ENCODE measurements at regions not wholly inside any gene's neighbourhood (a gene's known extent, or its start where the extent isn't known, plus 50 kb on each side); places are given as distances from the start of the nearest gene placed in this dataset.

DNA sequence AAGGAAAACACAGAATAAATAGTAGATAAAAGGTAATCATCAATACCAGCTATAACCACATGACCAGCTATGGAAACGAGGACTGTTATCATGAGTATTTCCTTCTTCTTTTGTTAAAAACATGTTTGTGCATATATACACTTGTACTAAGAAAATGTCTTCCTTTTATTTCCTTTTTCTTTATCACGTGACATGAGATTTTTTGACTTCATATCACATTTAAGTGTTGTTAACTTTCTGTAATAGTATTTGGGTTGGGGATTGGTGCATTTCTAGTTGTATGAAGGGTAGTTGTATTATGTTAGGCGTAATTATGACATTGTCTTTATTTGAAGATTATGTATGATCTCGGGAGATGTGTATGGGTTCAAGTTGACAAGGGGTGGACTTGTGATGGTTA is 278.5 kb upstream of the ZNF385D start:
- H3K27ac ChIP-seq (ENCODE audit: low read length), result no peak overlapping the region
- H3K36me3 ChIP-seq (ENCODE audit: low read depth, low read length), result no peaks in the 10 kb centered on the region
- no peaks in the 10 kb centered on the region for H3K9me3 ChIP-seq (ENCODE audit: low read length)
- TF ChIP-seq EZH2phosphoT487 (IDR thresholded peaks at IDR 0.05; ENCODE audit: borderline replicate concordance, low read length), result no peak
- no peak for TF ChIP-seq EZH2 (IDR thresholded peaks at IDR 0.05; ENCODE audit: low read length, unreplicated experiment)
- DNase-seq (no peak), ATAC-seq (no peak)
- no peak overlapping the region for H3K4me2 ChIP-seq (ENCODE audit: low read length)
- CTCF ChIA-PET, result no interaction called here
- H4K20me1 ChIP-seq (ENCODE audit: low read length), result no peaks in the 10 kb centered on the region
- POLR2A ChIA-PET (ENCODE audit: unreplicated experiment), result no interaction called here
- no peaks in the 10 kb centered on the region for H3F3A ChIP-seq (ENCODE audit: low read length, unreplicated experiment)
- H3K4me3 ChIP-seq (ENCODE audit: low read length), result no peak overlapping the region
- H3K9me2 ChIP-seq (replicated peaks; ENCODE audit: low read length), result no peaks in the 10 kb centered on the region
- H3K4me1 ChIP-seq (ENCODE audit: insufficient read depth, low read length), result no peaks in the 10 kb centered on the region
- no peak overlapping the region for H3K9ac ChIP-seq (ENCODE audit: low read length)
- BruUV-seq (replicated peaks), result no TSS peak
- no peak overlapping the region for H2AFZ ChIP-seq (ENCODE audit: low read length)
- no peaks in the 10 kb centered on the region for H3K27me3 ChIP-seq (ENCODE audit: low read length)
- intact Hi-C loops (cut with micrococcal nuclease), result no loop called here
- no peaks in the 10 kb centered on the region for H3K79me2 ChIP-seq (ENCODE audit: low read length)

DNA sequence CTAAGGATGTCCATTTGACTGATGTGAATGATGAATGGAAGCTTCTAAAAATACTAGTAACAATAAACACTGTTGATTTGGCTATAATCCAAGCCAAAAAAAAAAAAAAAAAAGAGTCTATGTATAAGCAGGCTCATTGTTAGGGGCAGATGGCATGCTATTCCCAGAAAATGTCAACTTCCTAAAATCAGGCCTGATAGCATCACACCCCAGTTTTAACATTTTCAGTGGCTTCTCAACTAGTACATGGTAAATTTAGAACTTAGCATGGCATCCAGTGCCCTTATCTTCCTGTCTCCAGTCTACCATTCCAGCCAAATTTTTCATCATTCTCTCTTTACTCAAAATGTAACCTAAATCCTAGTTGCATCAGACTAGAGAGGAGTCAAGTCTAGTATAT is 288.2 kb upstream of the ZNF385D start:
- H3F3A ChIP-seq (ENCODE audit: low read length, unreplicated experiment), result no peaks in the 10 kb centered on the region
- CTCF ChIA-PET, result no interaction called here
- H3K9me3 ChIP-seq (ENCODE audit: low read length), result no peaks in the 10 kb centered on the region
- intact Hi-C loops (cut with micrococcal nuclease), result no loop called here
- no peaks in the 10 kb centered on the region for H3K36me3 ChIP-seq (ENCODE audit: low read depth, low read length)
- H4K20me1 ChIP-seq (ENCODE audit: low read length), result no peaks in the 10 kb centered on the region
- no peaks in the 10 kb centered on the region for H3K9me2 ChIP-seq (replicated peaks; ENCODE audit: low read length)
- no peak for TF ChIP-seq EZH2 (IDR thresholded peaks at IDR 0.05; ENCODE audit: low read length, unreplicated experiment)
- TF ChIP-seq CTCF (conservative IDR thresholded peaks at IDR 0.05; ENCODE audit: low read depth, low read length), result no peak
- TF ChIP-seq EZH2phosphoT487 (IDR thresholded peaks at IDR 0.05; ENCODE audit: borderline replicate concordance, low read length), result no peak
- POLR2A ChIA-PET (ENCODE audit: unreplicated experiment), result no interaction called here
- no peak overlapping the region for H3K27ac ChIP-seq (ENCODE audit: low read length)
- H2AFZ ChIP-seq (ENCODE audit: low read length), result no peak overlapping the region
- ATAC-seq (no peak), DNase-seq (no peak)
- H3K27me3 ChIP-seq (ENCODE audit: low read length), result no peaks in the 10 kb centered on the region
- no peaks in the 10 kb centered on the region for H3K4me1 ChIP-seq (ENCODE audit: insufficient read depth, low read length)
- H3K79me2 ChIP-seq (ENCODE audit: low read length), result no peaks in the 10 kb centered on the region
- H3K4me2 ChIP-seq (ENCODE audit: low read length), result no peak overlapping the region
- H3K9ac ChIP-seq (ENCODE audit: low read length), result no peak overlapping the region
- no TSS peak for BruUV-seq (replicated peaks)
- H3K4me3 ChIP-seq (ENCODE audit: low read length), result no peak overlapping the region

GRCh38 chr3:22040150-22040549 is 289.1 kb upstream of the ZNF385D start:
- Histone ChIP-seq H2AFZ (ENCODE audit: low read length) (no peak overlapping the region), H3K9ac (ENCODE audit: low read length) (no peak overlapping the region), H3K36me3 (ENCODE audit: low read depth, low read length) (no peaks in the 10 kb centered on the region), H3K27me3 (ENCODE audit: low read length) (no peaks in the 10 kb centered on the region), H3K4me3 (ENCODE audit: low read length) (no peak overlapping the region), H3K4me2 (ENCODE audit: low read length) (no peak overlapping the region), H3K9me3 (ENCODE audit: low read length) (no peaks in the 10 kb centered on the region), H3K79me2 (ENCODE audit: low read length) (no peaks in the 10 kb centered on the region), H3K9me2 (replicated peaks; ENCODE audit: low read length) (no peaks in the 10 kb centered on the region), H4K20me1 (ENCODE audit: low read length) (no peaks in the 10 kb centered on the region), H3K27ac (ENCODE audit: low read length) (no peak overlapping the region), H3K4me1 (ENCODE audit: insufficient read depth, low read length) (no peaks in the 10 kb centered on the region), H3F3A (ENCODE audit: low read length, unreplicated experiment) (no peaks in the 10 kb centered on the region)
- CTCF ChIA-PET, result no interaction called here
- DNase-seq, result no peak
- TF ChIP-seq CTCF (conservative IDR thresholded peaks at IDR 0.05; ENCODE audit: low read depth, low read length) (no peak), EZH2phosphoT487 (IDR thresholded peaks at IDR 0.05; ENCODE audit: borderline replicate concordance, low read length) (no peak), EZH2 (IDR thresholded peaks at IDR 0.05; ENCODE audit: low read length, unreplicated experiment) (no peak)
- intact Hi-C loops (cut with micrococcal nuclease), result no loop called here
- BruUV-seq (replicated peaks), result no TSS peak
- ATAC-seq, result no peak
- POLR2A ChIA-PET (ENCODE audit: unreplicated experiment), result no interaction called here
